Astrocyte of the hippocampus (primary cell): ENCODE measurements at regions not wholly inside any gene's neighbourhood (a gene's known extent, or its start where the extent isn't known, plus 50 kb on each side); places are given as distances from the start of the nearest gene placed in this dataset.
A peak's percentile ranks its signal among the peaks of the same experiment; 100 is the strongest.

Experiments used
- DNase-seq: peaks from one replicate; pipeline ENCODE4 v3.0.0; 2011; ENCODE audit warnings: low read depth, low spot score

GRCh38 chr1:38223391-38223790 is 176.8 kb upstream of the POU3F1 start:
- no peak for DNase-seq

GRCh38 chr1:38222891-38223290 is 176.3 kb upstream of the POU3F1 start:
- no peak for DNase-seq

- DNase-seq = peak; percentile 85
These were observed 174.5 kb upstream of the POU3F1 start for GRCh38 chr1:38221006-38221649.

GRCh38 chr1:38217316-38217715 is 170.7 kb upstream of the POU3F1 start:
- DNase-seq = no peak

- DNase-seq = no peak
These were observed 167.2 kb upstream of the POU3F1 start for GRCh38 chr1:38213646-38214434.

- no peak for DNase-seq
These were observed 164.2 kb upstream of the POU3F1 start for GRCh38 chr1:38210895-38211177.

GRCh38 chr1:38210021-38210894 is 163.7 kb upstream of the POU3F1 start:
- peak; percentile 7 for DNase-seq

- no peak for DNase-seq
These were observed 162.4 kb upstream of the POU3F1 start for GRCh38 chr1:38208716-38209632.

- no peak for DNase-seq
These were observed 161.3 kb upstream of the POU3F1 start for GRCh38 chr1:38207906-38208305.

GRCh38 chr1:38207275-38207674 is 160.7 kb upstream of the POU3F1 start:
- no peak for DNase-seq

- no peak for DNase-seq
These were observed 158.1 kb upstream of the POU3F1 start for GRCh38 chr1:38204698-38205097.

GRCh38 chr1:38203441-38203840 is 156.8 kb upstream of the POU3F1 start:
- DNase-seq = no peak

- no peak for DNase-seq
These were observed 154.8 kb upstream of the POU3F1 start for GRCh38 chr1:38201431-38201830.

- DNase-seq = no peak
These were observed 152.0 kb upstream of the POU3F1 start for GRCh38 chr1:38198621-38199020.

- DNase-seq = no peak
These were observed 151.5 kb upstream of the POU3F1 start for GRCh38 chr1:38198099-38198498.

- no peak for DNase-seq
These were observed 150.9 kb upstream of the POU3F1 start for GRCh38 chr1:38197312-38198061.

- DNase-seq = no peak
These were observed 147.9 kb upstream of the POU3F1 start for GRCh38 chr1:38194472-38194871.

GRCh38 chr1:38193040-38193439 is 146.4 kb upstream of the POU3F1 start:
- DNase-seq = no peak

- DNase-seq = no peak
These were observed 144.9 kb upstream of the POU3F1 start for GRCh38 chr1:38191461-38191860.

- no peak for DNase-seq
These were observed 144.4 kb upstream of the POU3F1 start for GRCh38 chr1:38190983-38191382.

- DNase-seq = no peak
These were observed 141.0 kb upstream of the POU3F1 start for GRCh38 chr1:38187552-38187951.
